Fibroblast of pulmonary artery (primary cell): ENCODE measurements at regions not wholly inside any gene's neighbourhood (a gene's known extent, or its start where the extent isn't known, plus 50 kb on each side); places are given as distances from the start of the nearest gene placed in this dataset.

Experiments used
- DNase-seq: peaks from one replicate; pipeline ENCODE4 v3.0.0-alpha.2; 2010; ENCODE audit warnings: low read depth
- H3K4me3 ChIP-seq: replicated peaks from 2 replicates; pipeline ENCODE4 v1.5.1; 2011; ENCODE audit warnings: low read depth, mild to moderate bottlenecking, control low read depth, low read length, moderate library complexity
- CTCF ChIP-seq: IDR thresholded peaks from 2 replicates; pipeline ENCODE4 v1.5.1; 2011; ENCODE audit warnings: mild to moderate bottlenecking, control low read depth, low read length, inconsistent platforms; ENCODE audit errors: missing control alignments

GRCh38 chr12:4202918-4203317, 70.6 kb upstream of the CCND2 start:
- H3K4me3 ChIP-seq = no peak overlapping the region
- no peak for TF ChIP-seq CTCF
- DNase-seq = no peak

GRCh38 chr12:4202487-4202886, 71.1 kb upstream of the CCND2 start:
- no peak overlapping the region for H3K4me3 ChIP-seq
- no peak for DNase-seq
- TF ChIP-seq CTCF = no peak

GRCh38 chr12:4201333-4202100, 72.0 kb upstream of the CCND2 start:
- no peak for TF ChIP-seq CTCF
- H3K4me3 ChIP-seq = no peak overlapping the region
- DNase-seq = no peak

GRCh38 chr12:4197922-4198763, 75.4 kb upstream of the CCND2 start:
- no peak for TF ChIP-seq CTCF
- DNase-seq = no peak
- H3K4me3 ChIP-seq = no peak overlapping the region

GRCh38 chr12:4196805-4197420, 76.6 kb upstream of the CCND2 start:
- no peak overlapping the region for H3K4me3 ChIP-seq
- no peak for TF ChIP-seq CTCF
- no peak for DNase-seq

- no peak overlapping the region for H3K4me3 ChIP-seq
- TF ChIP-seq CTCF = no peak
- DNase-seq = no peak
These were observed 78.9 kb upstream of the CCND2 start for GRCh38 chr12:4194668-4195067.
